HG02943 (cell line): ENCODE measurements at regions not wholly inside any gene's neighbourhood (a gene's known extent, or its start where the extent isn't known, plus 50 kb on each side); places are given as distances from the start of the nearest gene placed in this dataset.
"Not testable (repeated sequence)": the region's sequence is repeated elsewhere in the genome, so short reads cannot be mapped to it uniquely, and the experiment has no call there.

Source experiments
- ATAC-seq: cut with Tn5 transposase; IDR thresholded peaks from one replicate; pipeline ENCODE4 v1.9.1; 2021; ENCODE audit warnings: mild to moderate bottlenecking, low read depth, moderate library complexity; ENCODE audit not compliant: unreplicated experiment

DNA sequence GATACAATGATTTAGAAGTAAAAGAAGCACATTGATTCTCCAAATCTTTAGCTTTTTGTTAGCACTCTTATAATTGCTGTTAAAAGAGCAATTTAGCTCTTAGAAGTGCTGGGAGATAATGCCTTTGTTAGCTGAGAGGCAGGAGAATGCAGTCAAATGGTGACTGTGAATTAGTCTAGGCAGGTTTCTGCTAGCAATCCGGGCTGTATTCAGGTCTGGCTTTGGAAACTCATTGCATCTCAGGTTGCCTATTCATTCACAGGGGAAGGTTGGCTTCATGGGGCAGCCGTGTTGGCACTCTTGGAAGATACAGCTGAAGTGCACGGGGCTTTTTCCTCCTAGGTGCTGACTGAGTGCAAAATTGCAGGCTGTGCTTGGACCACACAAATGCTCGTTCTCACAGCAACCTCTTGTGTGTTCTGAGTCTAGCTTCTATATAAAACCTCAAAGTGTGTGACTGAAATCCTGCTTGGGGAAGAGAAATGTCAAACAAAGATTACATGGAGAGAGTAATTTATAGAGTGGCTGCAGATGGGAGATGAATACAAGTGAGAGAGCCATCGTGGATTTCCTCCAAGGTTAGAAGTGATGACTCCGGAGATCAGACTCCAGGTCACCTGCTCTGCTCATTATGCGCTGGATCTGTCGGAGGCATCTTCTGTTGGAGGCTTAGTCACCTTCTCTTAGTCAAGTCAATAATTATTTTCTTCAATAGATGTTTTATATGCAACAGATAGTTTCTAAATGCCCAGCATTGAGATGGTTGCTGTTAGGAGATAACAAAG is 167.8 kb downstream of the PMAIP1 start:
- ATAC-seq: no peak

- no peak for ATAC-seq
Measured at GRCh38 chr18:60066219-60066975, 166.6 kb downstream of the PMAIP1 start.

GRCh38 chr18:60064271-60064670 is 164.5 kb downstream of the PMAIP1 start:
- no peak for ATAC-seq

GRCh38 chr18:60062831-60063230 is 163.0 kb downstream of the PMAIP1 start:
- ATAC-seq: not testable (repeated sequence)

- ATAC-seq: no peak
Measured at GRCh38 chr18:60062396-60062795, 162.6 kb downstream of the PMAIP1 start.

DNA sequence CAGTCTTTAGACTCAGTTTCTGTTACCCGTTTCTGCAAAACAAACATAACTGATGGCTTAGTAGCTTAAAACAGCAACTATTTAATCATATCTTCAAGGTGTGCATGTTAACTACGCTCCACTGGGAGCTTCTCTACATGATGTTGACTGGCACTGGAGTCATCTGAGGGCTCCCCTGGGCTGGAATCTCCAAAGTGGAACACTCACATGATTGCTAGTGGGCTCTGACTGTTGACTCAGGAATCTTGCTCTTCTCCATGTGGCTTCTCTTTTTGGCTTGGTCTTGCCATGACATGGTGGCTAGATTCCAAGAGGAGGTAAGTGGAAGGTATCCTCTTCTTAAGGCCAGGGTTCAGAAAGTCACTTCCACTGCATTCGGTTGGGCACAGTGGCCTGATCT is 160.8 kb downstream of the PMAIP1 start:
- no peak for ATAC-seq

GRCh38 chr18:60060026-60060425 is 160.2 kb downstream of the PMAIP1 start:
- ATAC-seq: no peak

- ATAC-seq: no peak
Measured at GRCh38 chr18:60059216-60059615, 159.4 kb downstream of the PMAIP1 start.

- ATAC-seq: no peak
Measured at GRCh38 chr18:60053747-60054304, 154.0 kb downstream of the PMAIP1 start.

- no peak for ATAC-seq
Measured at GRCh38 chr18:60050821-60051220, 151.0 kb downstream of the PMAIP1 start.

GRCh38 chr18:60049172-60049571 is 149.4 kb downstream of the PMAIP1 start:
- no peak for ATAC-seq

DNA sequence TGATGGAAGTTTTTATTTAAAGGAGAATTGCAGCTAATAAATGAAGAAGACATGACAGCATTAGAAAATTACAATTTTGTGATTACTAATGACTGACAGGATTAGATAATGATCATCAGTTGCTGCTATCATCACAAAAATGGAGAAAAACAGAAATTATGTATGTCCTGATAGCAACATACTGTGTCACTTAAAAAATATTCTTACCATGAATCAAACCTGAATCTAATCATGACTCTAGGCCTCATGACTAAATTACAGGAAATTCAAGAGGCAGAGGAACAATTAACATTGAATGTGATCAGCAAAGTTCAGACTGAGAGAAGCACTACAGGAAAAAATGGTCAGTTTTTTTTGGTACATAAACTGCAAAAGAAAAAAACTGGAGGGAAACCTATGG is 147.8 kb downstream of the PMAIP1 start:
- ATAC-seq: no peak

DNA sequence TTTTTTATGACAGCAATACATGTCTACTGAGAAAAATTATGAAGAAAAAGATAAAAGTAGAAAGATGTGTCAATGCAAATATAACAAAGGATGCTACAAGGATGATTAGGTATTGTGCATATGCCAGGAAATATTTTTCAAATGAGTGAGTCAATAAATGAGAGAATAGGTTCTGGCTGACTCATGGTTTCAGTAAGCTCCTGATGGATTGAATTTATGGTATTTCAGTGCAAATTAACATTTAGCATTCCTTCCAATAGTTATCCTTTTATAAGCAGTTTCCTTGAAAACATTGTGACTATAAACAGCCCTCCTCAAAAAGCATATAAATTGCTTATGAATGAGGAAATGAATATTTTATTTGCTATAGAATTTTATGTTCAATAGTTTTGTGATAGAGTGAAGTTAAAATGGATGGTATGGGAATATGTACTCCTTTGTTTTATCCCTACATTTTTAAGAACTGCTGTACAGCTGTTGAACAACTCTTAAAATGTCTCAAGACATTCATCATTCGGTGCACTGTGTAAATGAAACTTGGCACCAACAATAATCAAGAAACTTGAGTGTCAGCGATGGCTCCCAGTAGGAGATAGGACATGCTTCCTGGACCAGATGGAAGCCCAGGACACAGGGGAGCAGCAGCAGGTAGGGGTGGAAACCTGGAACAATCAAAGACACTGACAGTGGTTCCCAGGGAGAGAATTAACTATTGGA is 144.7 kb downstream of the PMAIP1 start:
- ATAC-seq: no peak

DNA sequence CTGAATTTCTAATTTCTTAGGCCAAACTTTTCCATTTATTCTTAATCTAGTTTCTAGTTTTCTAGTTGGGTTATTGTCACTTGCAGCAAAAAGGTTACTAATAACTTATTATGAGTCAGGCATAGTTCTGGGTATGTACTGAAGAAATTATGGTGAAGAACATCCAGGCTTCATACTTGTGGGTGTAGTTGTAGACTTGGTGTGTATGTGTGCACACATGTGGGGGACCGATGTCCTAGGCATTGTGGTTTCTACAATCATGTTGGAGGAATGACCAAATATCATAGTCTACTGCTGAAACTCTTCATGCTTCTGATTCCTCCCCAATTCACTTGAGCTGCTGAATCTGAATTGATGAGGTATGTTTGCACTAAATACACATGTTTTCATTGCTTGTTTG is 141.2 kb downstream of the PMAIP1 start:
- ATAC-seq: no peak

GRCh38 chr18:60038731-60039130 is 138.9 kb downstream of the PMAIP1 start:
- ATAC-seq: no peak

GRCh38 chr18:60027397-60027796 is 127.6 kb downstream of the PMAIP1 start:
- no peak for ATAC-seq

DNA sequence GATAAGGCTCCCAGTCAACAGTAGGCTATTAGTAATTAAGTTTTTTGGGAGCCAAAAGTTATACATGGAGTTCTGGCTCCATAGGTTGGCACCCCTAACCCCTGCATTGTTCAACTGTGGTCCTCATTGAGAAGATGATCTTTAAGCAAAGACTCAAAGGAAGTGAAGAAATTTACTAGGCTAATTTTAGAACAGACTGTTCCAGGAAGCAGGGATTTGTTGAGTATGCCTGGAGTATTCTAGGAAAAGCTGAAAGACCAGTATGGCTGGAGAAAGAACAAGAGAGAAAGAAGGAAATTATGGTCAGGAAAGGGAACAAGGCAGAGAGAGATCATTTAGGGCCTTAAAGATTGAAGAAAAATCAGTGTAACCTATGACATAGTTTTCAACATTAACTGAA is 125.1 kb downstream of the PMAIP1 start:
- no peak for ATAC-seq

- ATAC-seq: no peak
Measured at GRCh38 chr18:60024345-60024744, 124.5 kb downstream of the PMAIP1 start.

- ATAC-seq: no peak
Measured at GRCh38 chr18:60022671-60023276, 123.0 kb downstream of the PMAIP1 start.

DNA sequence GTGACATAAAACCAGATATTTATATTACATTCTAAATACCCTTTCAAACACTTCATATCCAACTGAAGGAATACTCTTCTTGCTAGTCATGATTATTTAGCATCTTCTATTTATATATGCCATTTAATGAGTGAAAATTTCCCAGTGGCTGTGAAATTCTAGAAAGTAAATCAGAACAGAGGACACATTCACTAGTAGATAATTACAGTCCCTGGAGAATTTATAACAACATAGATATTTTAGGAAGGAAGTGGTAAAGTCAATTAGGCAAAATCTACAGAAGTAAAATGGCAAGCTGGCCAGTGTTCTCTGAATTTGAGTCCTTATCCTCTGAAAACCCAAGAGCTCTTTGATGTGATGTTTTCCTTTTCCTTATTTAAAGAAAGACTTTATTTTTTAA is 121.8 kb downstream of the PMAIP1 start:
- ATAC-seq: no peak
